NOMO-1 treated with DMSO at 0.1 percent for 48 hours (cell line): ENCODE measurements at regions not wholly inside any gene's neighbourhood (a gene's known extent, or its start where the extent isn't known, plus 50 kb on each side); places are given as distances from the start of the nearest gene placed in this dataset.

ENCODE experiments used
- DNase-seq: peaks from one replicate; lab custom pipeline; 2025; ENCODE audit not compliant: unreplicated experiment; lab: John Stamatoyannopoulos, UW

- DNase-seq = no peak
These were observed 1611.1 kb downstream of the ARAP2 start for GRCh38 chr4:34633241-34633640.

- DNase-seq = no peak
These were observed 1607.7 kb downstream of the ARAP2 start for GRCh38 chr4:34636623-34637022.

GRCh38 chr4:34643476-34643875 is 1600.8 kb downstream of the ARAP2 start:
- DNase-seq = no peak

- no peak for DNase-seq
These were observed 1599.7 kb downstream of the ARAP2 start for GRCh38 chr4:34644579-34645115.

GRCh38 chr4:34649716-34650115 is 1594.6 kb downstream of the ARAP2 start:
- no peak for DNase-seq

GRCh38 chr4:34664051-34664450 is 1580.3 kb downstream of the ARAP2 start:
- no peak for DNase-seq

- DNase-seq = no peak
These were observed 1567.9 kb downstream of the ARAP2 start for GRCh38 chr4:34676400-34676799.

GRCh38 chr4:34678431-34678830 is 1565.9 kb downstream of the ARAP2 start:
- no peak for DNase-seq

GRCh38 chr4:34679228-34679627 is 1565.1 kb downstream of the ARAP2 start:
- DNase-seq = no peak

- DNase-seq = no peak
These were observed 1534.8 kb downstream of the ARAP2 start for GRCh38 chr4:34709564-34709963.

GRCh38 chr4:34718576-34719245 is 1525.6 kb downstream of the ARAP2 start:
- no peak for DNase-seq

GRCh38 chr4:34720571-34720970 is 1523.7 kb downstream of the ARAP2 start:
- DNase-seq = peak; percentile 24

- no peak for DNase-seq
These were observed 1522.5 kb downstream of the ARAP2 start for GRCh38 chr4:34721835-34722234.

- no peak for DNase-seq
These were observed 1520.7 kb downstream of the ARAP2 start for GRCh38 chr4:34723605-34724004.

- DNase-seq = no peak
These were observed 1519.8 kb downstream of the ARAP2 start for GRCh38 chr4:34724491-34724890.

- no peak for DNase-seq
These were observed 1513.2 kb downstream of the ARAP2 start for GRCh38 chr4:34731070-34731469.

GRCh38 chr4:34732176-34732950 is 1512.0 kb downstream of the ARAP2 start:
- no peak for DNase-seq

GRCh38 chr4:34733185-34733941 is 1511.0 kb downstream of the ARAP2 start:
- DNase-seq = no peak

- no peak for DNase-seq
These were observed 1477.4 kb downstream of the ARAP2 start for GRCh38 chr4:34766935-34767334.

- no peak for DNase-seq
These were observed 1476.9 kb downstream of the ARAP2 start for GRCh38 chr4:34767407-34767806.

- DNase-seq = no peak
These were observed 1472.7 kb downstream of the ARAP2 start for GRCh38 chr4:34771632-34772031.

- no peak for DNase-seq
These were observed 1454.2 kb downstream of the ARAP2 start for GRCh38 chr4:34790131-34790530.
